HG03575 (cell line): ENCODE measurements at regions not wholly inside any gene's neighbourhood (a gene's known extent, or its start where the extent isn't known, plus 50 kb on each side); places are given as distances from the start of the nearest gene placed in this dataset.

Source experiments
- ATAC-seq: cut with Tn5 transposase; IDR thresholded peaks from one replicate; pipeline ENCODE4 v1.9.1; 2021; ENCODE audit not compliant: unreplicated experiment, insufficient number of reproducible peaks, low FRiP score; ENCODE audit errors: extremely low read depth

DNA sequence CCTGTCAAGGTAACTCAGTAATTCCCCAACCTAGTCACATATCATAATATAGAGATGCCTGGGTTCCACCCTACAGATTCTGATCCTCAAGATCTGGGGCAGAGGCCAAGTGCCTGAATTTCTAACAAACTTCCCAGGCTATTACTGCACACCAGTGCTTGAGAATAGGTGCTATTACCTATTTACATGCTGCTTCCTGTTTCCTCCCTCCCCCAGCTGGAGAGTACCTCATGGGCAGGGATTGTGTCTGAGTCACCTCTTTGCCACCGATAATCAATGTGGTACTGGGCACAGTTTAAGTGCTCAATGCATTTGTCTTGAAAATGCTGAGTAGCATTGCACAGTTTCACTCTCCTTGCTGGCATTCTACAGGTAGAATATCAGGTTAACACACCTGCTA is 582.2 kb upstream of the CADM1 start:
- no peak for ATAC-seq

DNA sequence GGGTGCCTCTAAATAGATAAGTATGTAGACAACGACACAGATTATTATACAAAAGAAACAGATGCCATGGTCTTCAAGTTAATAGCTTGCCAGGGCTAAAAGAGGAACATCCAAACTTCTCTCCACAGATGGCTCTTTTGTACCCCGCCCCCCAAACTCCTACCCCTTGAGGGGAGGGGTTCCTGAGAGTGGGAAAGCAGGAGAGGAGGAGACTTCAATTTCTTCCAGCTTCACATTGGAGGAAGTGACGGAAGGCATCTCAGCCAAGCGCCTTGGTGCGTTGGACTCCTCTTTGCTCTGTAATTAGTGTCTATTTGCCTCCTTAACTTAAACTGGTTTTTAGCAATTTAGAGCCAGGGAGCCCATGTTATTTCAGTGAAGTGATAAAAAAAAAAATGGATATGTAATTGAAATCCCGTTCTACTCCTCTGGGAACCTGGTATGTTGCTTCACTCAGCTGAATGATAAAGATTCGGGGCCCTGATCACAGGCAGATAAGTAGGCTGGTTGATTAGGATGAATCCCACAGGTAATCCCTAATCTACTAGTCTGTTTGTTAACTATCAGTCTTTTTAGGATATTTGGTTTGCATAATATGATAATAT is 580.9 kb upstream of the CADM1 start:
- no peak for ATAC-seq

DNA sequence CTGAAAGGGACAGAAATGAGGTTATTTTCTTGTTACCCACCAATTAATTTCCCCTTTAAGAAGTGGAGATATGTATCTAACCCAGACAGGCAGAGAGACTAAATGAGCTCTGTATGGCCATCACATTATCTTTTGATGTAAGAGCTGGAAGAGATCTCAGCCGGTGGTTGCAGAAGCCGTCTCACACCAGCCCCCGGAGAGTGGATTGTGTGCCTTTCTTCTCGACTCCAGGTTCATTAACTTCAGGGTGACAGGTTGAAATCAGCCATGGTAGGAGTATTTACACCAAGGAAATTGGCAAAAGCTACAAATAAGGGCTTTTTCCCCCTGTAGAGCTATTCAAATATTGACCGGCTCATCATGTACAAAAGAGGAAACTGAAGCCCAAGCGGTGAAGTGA is 580.3 kb upstream of the CADM1 start:
- no peak for ATAC-seq

DNA sequence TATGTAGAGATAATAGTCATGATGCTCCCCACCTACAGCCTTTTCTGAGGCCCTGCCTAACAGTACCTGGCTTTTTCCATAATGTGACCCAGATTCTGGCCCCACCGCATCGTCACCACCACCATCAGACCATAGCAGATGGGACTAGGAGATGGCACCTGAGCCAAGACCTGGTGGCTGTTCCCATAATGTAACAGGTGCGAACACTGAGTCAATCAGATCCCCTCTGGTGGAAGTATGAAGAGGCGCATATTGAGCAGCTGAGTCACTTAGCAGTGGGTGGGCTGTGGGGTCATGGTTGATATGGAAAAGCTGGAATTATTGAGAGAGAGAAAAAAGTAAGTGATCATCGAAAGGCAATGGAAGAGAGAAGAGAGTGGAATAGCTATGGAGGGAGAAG is 578.0 kb upstream of the CADM1 start:
- no peak for ATAC-seq

DNA sequence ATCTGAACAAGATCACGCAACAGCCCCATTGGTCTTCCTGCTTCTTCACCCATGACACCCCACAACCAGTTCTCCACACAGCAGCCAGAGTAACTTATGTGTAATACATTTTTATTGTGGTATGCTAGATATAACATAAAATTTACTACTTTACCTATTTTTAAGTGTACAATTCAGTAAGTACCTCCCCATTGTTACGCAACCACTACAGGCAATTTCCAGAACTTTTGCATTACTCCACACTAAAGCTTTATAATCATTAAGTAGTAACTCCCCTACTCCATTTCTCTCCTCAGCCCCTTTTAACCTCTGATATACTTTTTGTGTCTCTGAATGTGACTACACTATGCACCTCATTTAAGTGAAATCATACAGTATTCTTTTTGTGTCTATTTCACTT is 575.4 kb upstream of the CADM1 start:
- ATAC-seq, result no peak

DNA sequence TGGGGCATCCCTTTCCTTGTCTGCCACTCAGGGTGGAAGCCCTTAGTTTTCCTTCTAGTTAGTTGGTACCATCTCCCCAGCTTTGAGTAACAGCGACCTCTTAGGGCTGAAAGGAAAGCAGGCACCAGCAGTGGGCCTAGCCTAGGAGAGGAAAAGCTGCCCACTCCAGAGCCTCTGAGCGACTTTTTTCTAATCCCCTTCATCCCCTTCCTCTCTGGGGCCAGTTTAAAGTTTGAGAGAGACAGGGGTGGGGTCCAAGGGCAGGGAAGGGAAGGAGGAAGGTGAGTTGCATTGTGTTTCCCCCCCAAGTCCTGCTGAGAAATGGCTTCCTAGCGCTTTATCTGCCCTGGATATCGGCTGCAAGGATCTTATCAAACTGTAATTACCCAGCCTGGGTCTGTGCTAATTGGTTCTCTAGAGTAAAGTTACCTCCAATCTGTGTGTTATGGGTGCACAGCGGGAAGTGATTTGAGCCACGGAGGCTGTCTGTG is 573.9 kb upstream of the CADM1 start:
- no peak for ATAC-seq

DNA sequence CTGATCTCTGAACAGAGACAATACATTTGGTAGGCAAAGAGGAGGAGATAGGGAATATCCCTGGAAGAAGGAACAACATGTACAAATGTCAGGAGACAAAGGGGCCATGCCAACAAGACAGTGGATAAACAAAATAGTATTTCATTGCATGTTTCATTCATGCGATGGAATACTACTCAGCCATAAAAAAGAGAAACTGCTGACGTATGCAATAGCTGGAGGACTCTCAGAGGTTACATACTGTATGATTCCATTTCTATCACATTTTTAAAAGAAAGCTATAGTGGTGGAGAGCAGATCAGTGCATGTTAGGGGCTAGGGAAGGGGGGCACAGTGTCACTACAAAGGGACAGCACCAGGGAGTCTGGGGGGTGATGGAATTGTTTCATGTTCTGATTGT is 572.9 kb upstream of the CADM1 start:
- ATAC-seq, result no peak

DNA sequence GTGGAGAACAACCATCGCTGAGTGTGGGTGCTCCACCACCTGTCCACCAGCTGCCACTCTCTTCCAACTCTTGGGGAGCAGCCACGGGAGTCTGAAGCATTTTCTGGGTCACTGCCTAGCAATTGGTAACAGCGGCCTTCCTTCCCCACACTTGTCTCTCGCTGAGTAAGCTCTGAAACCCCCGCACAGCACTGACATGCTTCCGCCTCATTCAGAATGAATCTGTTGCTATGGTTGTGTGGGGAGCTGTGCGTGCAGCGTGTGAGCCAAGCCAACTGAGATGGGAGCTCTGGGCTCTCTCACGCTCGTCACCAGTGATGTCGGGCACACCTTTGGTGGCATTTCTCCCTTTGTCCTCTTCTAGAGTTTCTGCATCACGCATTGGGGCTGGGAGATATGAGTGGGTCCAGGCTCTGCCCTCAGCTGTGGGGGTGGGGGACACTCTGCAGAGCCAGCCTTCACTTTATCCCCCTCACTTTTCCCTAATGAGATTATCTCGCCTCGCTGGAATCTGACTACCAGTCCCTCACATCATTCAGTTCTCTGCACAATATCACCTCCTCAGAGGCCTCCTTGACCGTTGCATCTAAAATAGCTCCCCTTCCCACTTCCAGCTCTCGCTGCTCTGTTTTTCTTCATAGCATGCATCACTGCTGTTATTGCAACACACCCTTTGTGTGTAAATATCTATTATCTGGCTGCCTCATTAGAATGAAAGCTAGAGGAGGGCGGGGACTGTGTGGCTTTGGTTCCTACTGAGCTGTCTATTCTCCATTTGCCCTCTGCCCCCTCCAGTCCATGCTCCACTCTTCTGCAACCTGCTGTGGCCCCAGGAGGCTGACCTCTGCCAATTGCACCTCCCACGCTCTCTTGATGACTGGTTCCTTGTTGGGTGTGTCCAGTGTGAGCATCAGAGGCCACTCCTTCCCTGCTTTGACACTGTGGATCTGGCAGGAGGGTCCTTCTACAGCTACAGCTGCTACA is 569.9 kb upstream of the CADM1 start:
- no peak for ATAC-seq

DNA sequence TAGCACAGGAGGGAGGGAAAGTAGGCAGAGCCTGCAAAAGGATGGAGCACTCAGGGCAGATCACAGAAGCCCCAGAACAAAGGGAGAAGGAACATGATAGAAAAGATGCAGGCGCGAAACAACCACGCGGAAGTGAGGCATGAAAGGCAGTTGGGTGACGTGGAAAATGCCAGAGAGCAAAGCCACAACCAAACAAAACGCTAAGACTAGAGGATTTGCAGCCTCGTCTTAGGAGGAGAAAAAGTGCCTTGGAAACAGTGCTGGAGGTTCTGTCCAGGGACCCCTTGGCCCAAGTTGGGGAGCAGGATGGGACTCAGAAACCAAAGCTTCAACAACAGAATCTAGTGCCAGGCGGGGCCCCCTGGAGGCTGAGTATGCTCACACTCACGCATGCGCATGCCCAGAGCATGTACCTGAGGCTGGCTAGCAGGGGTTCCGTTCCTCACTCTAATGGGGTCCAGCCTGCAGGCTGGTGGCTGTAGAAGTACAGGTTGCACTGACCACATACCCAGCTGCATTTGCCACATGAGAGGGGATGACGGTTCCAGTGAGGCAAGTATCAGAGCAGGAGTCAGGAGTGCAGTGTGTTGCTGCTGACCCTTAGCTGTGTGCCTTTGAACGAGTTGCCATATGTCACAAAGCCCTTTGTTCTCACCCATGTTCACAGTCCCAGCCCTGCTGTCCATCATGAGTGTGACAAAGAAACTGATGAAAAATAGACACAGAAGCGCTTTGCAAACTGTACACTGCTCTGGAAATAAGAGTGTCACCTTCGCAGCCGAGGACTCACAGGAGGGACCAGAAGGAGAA is 568.6 kb upstream of the CADM1 start:
- ATAC-seq, result no peak

DNA sequence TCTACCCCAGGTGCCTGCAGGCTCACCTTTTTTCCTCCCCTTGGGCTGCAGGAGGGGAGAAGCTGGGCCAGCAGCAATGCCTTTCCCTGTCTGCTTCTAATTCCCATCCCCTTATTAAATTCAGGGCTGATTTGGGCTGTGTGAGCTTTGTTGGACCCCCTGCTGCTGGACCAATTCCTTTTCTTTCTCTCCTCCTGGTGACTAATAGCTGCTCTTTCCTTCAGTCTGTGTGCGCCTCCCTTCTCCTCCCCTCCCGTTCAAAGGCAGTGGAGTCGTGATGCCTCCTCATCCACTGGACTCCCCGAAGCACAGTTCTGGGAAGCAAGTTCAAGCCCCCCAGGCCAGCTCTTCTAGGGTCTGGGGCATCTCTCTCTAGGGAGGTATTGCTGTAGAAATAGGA is 567.9 kb upstream of the CADM1 start:
- no peak for ATAC-seq

DNA sequence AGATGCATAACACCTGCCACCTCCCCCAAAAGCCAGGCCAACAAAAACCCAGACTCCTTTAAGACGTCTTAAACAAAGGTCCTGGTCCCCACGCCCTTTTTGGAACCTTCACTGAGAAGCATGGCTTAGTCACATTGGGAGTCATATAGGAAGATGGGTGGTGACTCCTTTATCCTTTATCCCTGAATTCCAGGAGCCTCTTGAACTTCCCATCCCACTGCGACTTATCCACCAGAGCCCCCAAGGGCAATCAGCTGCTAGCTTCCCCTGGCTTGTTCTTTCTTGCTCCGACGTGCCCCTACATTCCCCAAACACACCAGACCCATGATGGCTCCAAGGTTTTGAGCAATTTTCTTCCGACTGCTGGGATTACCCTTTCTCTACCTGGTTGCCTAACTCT is 567.0 kb upstream of the CADM1 start:
- no peak for ATAC-seq

DNA sequence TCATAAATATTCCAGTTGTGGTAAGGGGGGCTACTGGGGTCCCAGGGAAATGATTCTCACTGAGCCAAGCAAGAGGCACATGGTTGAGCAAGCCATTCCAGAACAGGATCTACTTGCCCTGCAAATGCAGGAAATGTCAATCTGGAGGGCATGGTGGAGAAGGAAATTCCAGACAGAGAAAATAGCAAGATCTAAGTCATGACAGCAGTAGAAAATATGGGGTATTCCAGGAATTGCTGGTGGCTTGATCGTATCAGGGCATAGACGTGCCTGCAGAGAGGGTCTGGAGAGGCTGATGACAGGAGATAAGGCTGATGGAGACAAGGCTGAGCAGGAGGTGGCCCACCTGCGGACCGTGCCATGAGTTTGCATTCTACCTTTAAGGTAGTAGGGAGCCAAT is 566.3 kb upstream of the CADM1 start:
- ATAC-seq, result no peak

DNA sequence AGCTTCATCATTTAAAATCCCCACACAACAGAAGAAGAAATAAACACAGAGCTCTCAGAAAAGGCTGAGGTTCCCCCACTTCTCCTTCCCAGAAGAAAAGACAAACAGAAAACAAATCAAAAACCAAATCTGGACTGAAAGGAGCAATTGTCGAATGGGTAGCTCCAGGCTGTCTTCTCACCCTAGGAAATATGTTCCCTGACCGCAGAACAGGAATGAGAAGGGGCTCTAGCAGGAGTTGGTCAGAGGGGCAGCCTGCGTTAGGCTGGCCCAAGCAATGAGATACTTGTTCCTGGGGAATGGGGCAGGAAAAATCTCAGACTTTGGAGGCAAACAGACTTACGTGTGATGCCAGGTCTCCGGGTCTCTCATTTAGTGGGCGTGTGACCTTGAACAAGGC is 562.6 kb upstream of the CADM1 start:
- ATAC-seq, result no peak

DNA sequence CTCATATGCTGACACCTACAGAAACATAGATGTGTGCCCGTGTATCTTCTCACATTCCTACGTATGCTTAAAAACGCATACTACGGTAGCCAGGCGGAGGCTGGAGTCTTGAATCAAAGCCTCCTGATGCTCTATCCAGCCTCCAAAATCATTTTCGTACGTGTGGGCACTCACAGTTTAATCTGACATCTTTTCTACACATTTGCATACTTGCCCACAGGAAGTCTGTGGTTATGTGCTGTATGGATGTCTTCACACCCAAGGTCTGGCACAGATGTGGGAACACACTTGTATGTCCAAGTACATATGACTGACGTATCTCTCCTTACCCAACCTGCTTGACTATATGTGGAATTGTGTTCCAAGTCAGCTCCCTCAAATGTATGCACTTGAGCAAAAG is 561.8 kb upstream of the CADM1 start:
- no peak for ATAC-seq

DNA sequence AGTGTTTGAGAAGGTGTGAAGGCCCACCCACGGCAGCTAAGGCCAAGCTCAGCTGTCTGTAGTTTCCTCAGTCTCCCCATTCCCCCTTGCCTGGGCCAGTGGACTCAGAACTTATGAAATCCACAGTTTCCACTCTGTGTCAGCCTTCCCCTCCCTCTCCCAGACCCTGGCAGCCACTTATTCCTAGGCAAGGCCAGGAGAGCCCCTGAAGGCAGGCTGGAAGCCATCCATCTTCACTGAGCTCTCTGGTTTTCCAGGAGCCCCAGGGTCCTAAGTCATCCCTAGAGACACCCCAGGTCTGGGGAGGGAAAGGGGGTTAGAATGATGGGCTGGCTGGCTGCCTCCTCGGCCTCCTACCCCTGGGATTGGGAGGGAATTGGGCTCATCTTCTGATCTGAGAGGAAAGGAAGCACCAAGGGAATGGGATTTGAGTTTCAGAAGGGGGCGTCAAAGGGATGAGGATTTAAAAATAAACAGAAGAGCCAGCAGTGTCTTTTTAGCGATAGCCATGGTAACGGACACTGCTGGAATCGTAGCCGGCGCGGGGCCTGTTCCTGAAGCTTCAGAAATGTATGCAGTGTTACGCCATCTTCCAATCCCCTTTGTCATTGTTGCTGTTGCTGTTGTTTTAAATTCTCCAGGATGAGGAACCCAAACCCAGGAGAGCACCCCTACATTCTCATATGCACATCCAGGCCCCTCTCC is 561.1 kb upstream of the CADM1 start:
- ATAC-seq, result no peak

DNA sequence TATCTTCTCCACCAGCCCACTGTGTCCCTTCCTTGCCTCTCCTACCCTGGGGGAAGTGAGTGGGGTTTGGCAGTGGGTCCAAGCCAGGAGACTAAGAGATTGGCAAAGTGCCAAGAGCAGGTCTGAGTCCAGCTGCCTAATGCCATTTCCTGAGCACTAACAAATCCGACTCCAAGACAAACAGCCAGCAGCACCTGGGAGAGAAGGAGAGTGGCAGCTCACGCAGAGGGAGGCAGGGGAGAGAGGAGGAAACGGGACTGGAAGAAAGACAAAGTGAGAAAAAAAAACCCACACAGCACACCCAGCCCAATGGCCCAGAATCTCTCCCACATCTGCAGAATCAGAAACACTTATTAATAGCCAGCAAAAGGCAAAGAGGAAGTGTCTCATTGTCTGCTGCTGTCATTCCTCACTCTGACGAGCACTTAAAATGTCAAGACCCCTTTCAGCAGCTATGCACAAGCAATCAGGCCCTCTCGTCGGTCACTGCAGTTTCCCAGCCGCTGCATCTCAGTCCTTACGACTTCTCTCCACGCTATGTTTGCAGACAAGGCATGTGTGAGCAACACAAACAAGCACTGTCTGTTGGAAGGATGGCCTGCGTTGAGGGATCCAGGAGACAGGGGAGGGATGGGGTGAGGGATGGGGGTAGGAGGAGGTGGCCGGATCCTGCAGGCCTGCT is 558.4 kb upstream of the CADM1 start:
- no peak for ATAC-seq

DNA sequence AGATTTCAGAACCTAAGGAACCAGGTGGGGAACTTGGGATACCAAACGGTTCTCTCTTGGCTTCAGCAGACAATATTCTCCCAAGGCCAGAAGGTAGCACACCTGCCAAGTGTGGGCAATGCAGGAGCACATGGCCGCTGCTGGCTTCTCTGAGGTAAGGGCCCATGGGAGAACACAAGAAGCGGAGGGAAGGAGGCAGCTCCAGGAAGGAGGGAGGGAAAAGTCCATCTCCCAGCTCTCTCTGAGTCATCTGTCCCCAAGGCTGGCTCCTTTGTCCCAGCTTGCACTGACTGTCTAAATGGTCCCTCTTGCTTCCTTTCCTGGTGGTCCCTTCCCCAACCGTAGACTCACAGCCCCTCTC is 557.9 kb upstream of the CADM1 start:
- ATAC-seq, result no peak

DNA sequence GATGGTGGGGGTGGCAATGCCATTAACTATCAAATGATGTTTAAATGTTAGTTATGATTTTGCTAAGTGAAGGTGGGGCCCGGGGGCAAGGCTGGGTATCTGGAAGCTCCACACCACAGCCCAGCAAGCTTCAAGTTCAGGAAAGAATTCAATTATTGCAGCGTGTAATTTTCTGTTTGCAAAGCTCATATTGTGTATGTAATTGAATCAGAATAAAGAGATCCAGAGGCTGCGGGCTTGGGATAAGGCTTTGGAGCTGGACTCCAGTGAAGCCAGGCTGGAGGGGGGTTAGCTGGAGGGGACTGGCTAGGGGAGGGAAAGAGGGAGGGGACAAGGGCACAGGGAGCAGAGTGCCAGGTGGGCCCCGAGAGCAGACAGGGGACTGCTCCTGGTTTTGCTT is 557.1 kb upstream of the CADM1 start:
- ATAC-seq, result no peak

DNA sequence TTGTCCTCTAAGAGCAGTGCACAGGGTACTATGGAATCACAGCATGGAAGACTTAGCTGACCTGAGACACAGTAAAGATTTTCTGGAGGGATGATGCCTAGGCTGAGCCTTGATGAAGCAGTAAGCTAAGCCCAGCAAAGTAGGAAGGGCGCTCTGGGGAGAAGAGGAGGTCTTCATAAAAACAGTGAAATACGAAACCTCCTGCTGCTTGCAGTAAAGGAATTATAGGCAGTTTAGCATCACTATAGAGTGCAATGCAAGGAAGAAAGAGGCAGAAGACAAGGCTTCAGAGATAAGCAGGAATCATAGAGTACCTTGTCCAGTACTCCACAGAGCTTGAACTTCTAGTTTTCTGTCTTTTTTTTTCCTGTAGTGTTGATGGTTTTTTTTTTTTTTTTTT is 555.7 kb upstream of the CADM1 start:
- no peak for ATAC-seq
